ENCODE measurements at regions not wholly inside any gene's neighbourhood (a gene's known extent, or its start where the extent isn't known, plus 50 kb on each side); places are given as distances from the start of the nearest gene placed in this dataset.

DNA sequence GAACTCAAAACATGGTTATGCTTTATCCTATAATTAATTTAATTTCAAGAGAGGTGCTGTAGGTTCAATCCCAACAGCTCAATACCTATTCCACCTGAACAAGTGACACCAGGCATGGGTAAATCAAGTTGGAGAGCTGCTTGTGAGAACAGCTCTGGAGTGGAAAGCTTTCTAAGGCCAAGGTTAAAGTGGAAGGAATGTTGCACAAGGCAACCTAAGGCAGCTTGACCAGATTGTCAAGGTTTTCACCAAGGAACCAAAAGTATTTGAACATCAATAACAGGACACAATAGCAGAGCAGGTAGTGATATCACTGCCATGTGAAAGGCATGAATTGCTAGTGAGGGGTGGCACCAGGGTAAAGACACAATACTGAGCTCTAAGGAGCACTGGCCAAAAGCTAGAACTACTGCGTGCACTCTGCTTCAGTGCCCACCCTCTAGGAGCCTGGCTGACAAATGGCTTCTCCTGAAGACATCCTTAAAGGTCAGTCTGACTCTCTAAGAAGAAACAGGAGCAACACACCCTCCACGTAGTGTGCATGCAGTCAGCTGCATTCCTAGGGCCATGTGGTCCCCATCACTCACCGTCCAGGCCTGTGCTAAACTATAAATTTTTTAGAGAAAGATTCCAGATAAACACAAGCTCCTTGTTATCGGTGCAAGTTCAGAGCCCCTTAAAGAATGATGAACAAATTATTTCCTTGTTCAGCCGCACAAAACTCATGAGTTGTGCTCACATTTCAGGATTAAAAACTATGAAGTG lies 677.7 kb upstream of the KLF4 start:
- H3K4me1 ChIP-seq (ENCODE audit: control insufficient read depth, insufficient read depth, low read length): peaks cover 7% of the 10 kb centered on the region; the same call in 1 of the 2 replicates
- H3K9me3 ChIP-seq (ENCODE audit: control insufficient read depth, insufficient read depth, low read depth, low read length): no peaks in the 10 kb centered on the region
- no peak overlapping the region for H3K9ac ChIP-seq (ENCODE audit: low read length)
- H3K27ac ChIP-seq (ENCODE audit: low read depth, low read length): no peak overlapping the region
- no peak overlapping the region for H3K4me3 ChIP-seq (ENCODE audit: low read depth, low read length)
- H3K36me3 ChIP-seq (ENCODE audit: control insufficient read depth, insufficient read depth, low read length): no peaks in the 10 kb centered on the region
- no peaks in the 10 kb centered on the region for H3K27me3 ChIP-seq (ENCODE audit: control insufficient read depth, insufficient read depth, low read length)

GRCh38 chr9:108166519-108166918 lies 677.0 kb upstream of the KLF4 start:
- Histone ChIP-seq H3K27ac (ENCODE audit: low read depth, low read length) (no peak overlapping the region), H3K27me3 (ENCODE audit: control insufficient read depth, insufficient read depth, low read length) (no peaks in the 10 kb centered on the region), H3K4me3 (ENCODE audit: low read depth, low read length) (no peak overlapping the region), H3K9me3 (ENCODE audit: control insufficient read depth, insufficient read depth, low read depth, low read length) (no peaks in the 10 kb centered on the region), H3K4me1 (ENCODE audit: control insufficient read depth, insufficient read depth, low read length) (peaks cover 7% of the 10 kb centered on the region; the same call in 1 of the 2 replicates), H3K9ac (ENCODE audit: low read length) (no peak overlapping the region), H3K36me3 (ENCODE audit: control insufficient read depth, insufficient read depth, low read length) (no peaks in the 10 kb centered on the region)

GRCh38 chr9:108163321-108164005 lies 673.9 kb upstream of the KLF4 start:
- H3K27ac ChIP-seq (ENCODE audit: low read depth, low read length): no peak overlapping the region
- no peaks in the 10 kb centered on the region for H3K9me3 ChIP-seq (ENCODE audit: control insufficient read depth, insufficient read depth, low read depth, low read length)
- H3K4me3 ChIP-seq (ENCODE audit: low read depth, low read length): no peak overlapping the region
- peaks cover 7% of the 10 kb centered on the region; the same call in 1 of the 2 replicates for H3K4me1 ChIP-seq (ENCODE audit: control insufficient read depth, insufficient read depth, low read length)
- no peak overlapping the region for H3K9ac ChIP-seq (ENCODE audit: low read length)
- H3K27me3 ChIP-seq (ENCODE audit: control insufficient read depth, insufficient read depth, low read length): no peaks in the 10 kb centered on the region
- H3K36me3 ChIP-seq (ENCODE audit: control insufficient read depth, insufficient read depth, low read length): no peaks in the 10 kb centered on the region

- Histone ChIP-seq H3K4me1 (ENCODE audit: control insufficient read depth, insufficient read depth, low read length) (peaks cover 7% of the 10 kb centered on the region; the same call in 1 of the 2 replicates), H3K9ac (ENCODE audit: low read length) (no peak overlapping the region), H3K27ac (ENCODE audit: low read depth, low read length) (no peak overlapping the region), H3K36me3 (ENCODE audit: control insufficient read depth, insufficient read depth, low read length) (no peaks in the 10 kb centered on the region), H3K27me3 (ENCODE audit: control insufficient read depth, insufficient read depth, low read length) (no peaks in the 10 kb centered on the region), H3K4me3 (ENCODE audit: low read depth, low read length) (no peak overlapping the region), H3K9me3 (ENCODE audit: control insufficient read depth, insufficient read depth, low read depth, low read length) (no peaks in the 10 kb centered on the region)
These were observed 673.1 kb upstream of the KLF4 start for GRCh38 chr9:108162664-108163063.

DNA sequence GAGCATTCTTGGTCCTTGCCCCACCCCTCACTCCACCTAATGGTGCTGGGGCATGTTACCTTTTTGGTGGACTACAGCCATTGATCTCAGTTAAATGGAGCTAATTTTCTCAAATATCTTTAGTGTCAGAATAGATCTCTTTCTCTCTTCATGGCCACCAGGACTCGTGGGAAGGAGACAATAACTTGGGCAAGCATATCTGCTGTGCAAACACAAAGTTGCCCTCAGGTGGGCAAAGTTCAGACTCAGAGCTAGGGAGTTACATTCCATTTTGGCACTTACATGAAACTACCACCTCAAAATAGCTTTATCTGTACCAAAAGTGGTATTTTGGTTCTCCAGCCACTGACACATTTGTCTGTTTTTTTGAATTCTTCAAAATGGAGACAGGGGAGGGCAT lies 671.9 kb upstream of the KLF4 start:
- H3K4me3 ChIP-seq (ENCODE audit: low read depth, low read length): no peak overlapping the region

GRCh38 chr9:108160706-108161355 lies 671.3 kb upstream of the KLF4 start:
- Histone ChIP-seq H3K4me1 (ENCODE audit: control insufficient read depth, insufficient read depth, low read length) (peaks cover 7% of the 10 kb centered on the region; the same call in 1 of the 2 replicates), H3K4me3 (ENCODE audit: low read depth, low read length) (no peak overlapping the region), H3K9ac (ENCODE audit: low read length) (no peak overlapping the region), H3K27ac (ENCODE audit: low read depth, low read length) (no peak overlapping the region), H3K9me3 (ENCODE audit: control insufficient read depth, insufficient read depth, low read depth, low read length) (no peaks in the 10 kb centered on the region), H3K36me3 (ENCODE audit: control insufficient read depth, insufficient read depth, low read length) (no peaks in the 10 kb centered on the region), H3K27me3 (ENCODE audit: control insufficient read depth, insufficient read depth, low read length) (no peaks in the 10 kb centered on the region)

More for the DNA sequence above, 671.9 kb upstream of the KLF4 start:
- no peaks in the 10 kb centered on the region for H3K27me3 ChIP-seq (ENCODE audit: control insufficient read depth, insufficient read depth, low read length)
- peaks cover 7% of the 10 kb centered on the region; the same call in 1 of the 2 replicates for H3K4me1 ChIP-seq (ENCODE audit: control insufficient read depth, insufficient read depth, low read length)
- no peaks in the 10 kb centered on the region for H3K36me3 ChIP-seq (ENCODE audit: control insufficient read depth, insufficient read depth, low read length)
- H3K27ac ChIP-seq (ENCODE audit: low read depth, low read length): no peak overlapping the region
- H3K9me3 ChIP-seq (ENCODE audit: control insufficient read depth, insufficient read depth, low read depth, low read length): no peaks in the 10 kb centered on the region
- no peak overlapping the region for H3K9ac ChIP-seq (ENCODE audit: low read length)

DNA sequence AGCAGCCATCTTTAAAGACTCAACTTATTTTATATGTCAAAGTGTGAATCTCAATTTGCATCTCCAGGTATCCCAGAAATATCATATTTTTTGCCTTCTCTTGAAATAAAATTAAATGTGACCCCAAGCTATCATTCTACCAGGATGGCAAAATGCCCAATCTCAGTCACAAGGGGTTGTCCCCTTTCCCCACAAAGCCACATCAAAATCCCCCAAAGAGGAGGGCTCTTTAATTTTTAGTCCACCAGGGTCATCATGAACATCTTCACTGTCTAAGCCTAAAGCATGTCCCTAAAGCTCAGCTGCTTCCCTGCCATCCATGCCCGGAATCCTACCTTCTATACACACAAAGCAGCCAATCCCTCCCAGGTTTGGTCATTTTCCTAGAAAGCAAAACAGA lies 670.5 kb upstream of the KLF4 start:
- Histone ChIP-seq H3K9me3 (ENCODE audit: control insufficient read depth, insufficient read depth, low read depth, low read length) (no peaks in the 10 kb centered on the region), H3K9ac (ENCODE audit: low read length) (no peak overlapping the region), H3K27ac (ENCODE audit: low read depth, low read length) (no peak overlapping the region), H3K4me3 (ENCODE audit: low read depth, low read length) (no peak overlapping the region), H3K27me3 (ENCODE audit: control insufficient read depth, insufficient read depth, low read length) (no peaks in the 10 kb centered on the region), H3K4me1 (ENCODE audit: control insufficient read depth, insufficient read depth, low read length) (peaks cover 7% of the 10 kb centered on the region; the same call in 1 of the 2 replicates), H3K36me3 (ENCODE audit: control insufficient read depth, insufficient read depth, low read length) (no peaks in the 10 kb centered on the region)

GRCh38 chr9:108158236-108158995 lies 668.8 kb upstream of the KLF4 start:
- peaks cover 2% of the 10 kb centered on the region; the same call in 1 of the 2 replicates for H3K4me1 ChIP-seq (ENCODE audit: control insufficient read depth, insufficient read depth, low read length)
- no peak overlapping the region for H3K4me3 ChIP-seq (ENCODE audit: low read depth, low read length)
- H3K9ac ChIP-seq (ENCODE audit: low read length): no peak overlapping the region
- no peak overlapping the region for H3K27ac ChIP-seq (ENCODE audit: low read depth, low read length)
- 0 out of 2 replicates have a peak, but pooled peaks cover 2% of the 10 kb centered on the region for H3K9me3 ChIP-seq (ENCODE audit: control insufficient read depth, insufficient read depth, low read depth, low read length)
- H3K36me3 ChIP-seq (ENCODE audit: control insufficient read depth, insufficient read depth, low read length): no peaks in the 10 kb centered on the region
- H3K27me3 ChIP-seq (ENCODE audit: control insufficient read depth, insufficient read depth, low read length): no peaks in the 10 kb centered on the region

DNA sequence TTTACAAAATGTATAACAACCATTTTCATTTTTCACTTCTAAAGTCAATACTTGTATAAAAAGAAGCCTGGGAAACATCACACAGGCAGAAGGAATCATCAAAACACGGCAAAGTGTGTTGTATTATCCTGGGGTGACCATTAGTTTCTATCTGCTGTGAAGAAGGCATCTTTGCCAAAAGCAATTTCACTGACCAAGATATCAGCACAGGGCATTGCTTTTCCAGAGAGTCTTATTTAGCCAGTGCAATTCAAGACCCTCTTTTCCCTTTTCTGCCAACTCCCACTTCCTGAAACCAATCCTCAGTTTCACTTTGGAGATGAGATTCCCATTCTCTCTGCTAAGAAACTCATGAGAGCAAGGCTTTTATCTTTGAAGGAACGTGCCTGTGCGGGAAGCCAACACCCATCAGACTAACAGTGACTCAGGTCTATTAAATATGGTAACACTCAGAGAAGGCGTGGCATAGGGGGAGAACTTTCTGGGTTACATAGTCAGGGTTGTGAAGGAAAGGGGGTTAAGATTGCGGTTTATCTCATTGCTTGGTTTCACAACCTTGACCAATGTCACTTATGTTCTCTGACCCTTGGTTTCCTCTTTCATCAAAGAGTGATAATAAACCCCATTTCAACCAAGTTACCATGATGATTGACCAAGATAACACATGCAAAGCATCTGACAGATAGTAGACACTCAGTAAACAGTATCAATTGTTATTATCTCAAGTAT lies 666.9 kb upstream of the KLF4 start:
- 0 out of 2 replicates have a peak, but pooled peaks cover 2% of the 10 kb centered on the region for H3K9me3 ChIP-seq (ENCODE audit: control insufficient read depth, insufficient read depth, low read depth, low read length)
- no peaks in the 10 kb centered on the region for H3K4me1 ChIP-seq (ENCODE audit: control insufficient read depth, insufficient read depth, low read length)
- no peak overlapping the region for H3K27ac ChIP-seq (ENCODE audit: low read depth, low read length)
- no peak overlapping the region for H3K4me3 ChIP-seq (ENCODE audit: low read depth, low read length)
- H3K9ac ChIP-seq (ENCODE audit: low read length): no peak overlapping the region
- H3K36me3 ChIP-seq (ENCODE audit: control insufficient read depth, insufficient read depth, low read length): no peaks in the 10 kb centered on the region
- H3K27me3 ChIP-seq (ENCODE audit: control insufficient read depth, insufficient read depth, low read length): no peaks in the 10 kb centered on the region

GRCh38 chr9:108153416-108153815 lies 663.8 kb upstream of the KLF4 start:
- Histone ChIP-seq H3K4me3 (ENCODE audit: low read depth, low read length) (no peak overlapping the region), H3K9me3 (ENCODE audit: control insufficient read depth, insufficient read depth, low read depth, low read length) (0 out of 2 replicates have a peak, but pooled peaks cover 2% of the 10 kb centered on the region), H3K27me3 (ENCODE audit: control insufficient read depth, insufficient read depth, low read length) (no peaks in the 10 kb centered on the region), H3K9ac (ENCODE audit: low read length) (no peak overlapping the region), H3K27ac (ENCODE audit: low read depth, low read length) (no peak overlapping the region), H3K4me1 (ENCODE audit: control insufficient read depth, insufficient read depth, low read length) (no peaks in the 10 kb centered on the region), H3K36me3 (ENCODE audit: control insufficient read depth, insufficient read depth, low read length) (no peaks in the 10 kb centered on the region)

Data from HUES6 (cell line).